CD4-positive, alpha-beta memory T cell (primary cell): ENCODE measurements at regions not wholly inside any gene's neighbourhood (a gene's known extent, or its start where the extent isn't known, plus 50 kb on each side); places are given as distances from the start of the nearest gene placed in this dataset.

Experiments
- CTCF ChIA-PET: fragments of 350-600 bp; sonication (Branson Sonifier 250); formaldehyde crosslinking; loops from one replicate; lab custom pipeline; 2021; ENCODE audit warnings: inconsistent platforms; ENCODE audit not compliant: partially characterized antibody; lab: Charles Lee
- POLR2A ChIA-PET: fragments of 350-600 bp; sonication (Branson Sonifier 250); formaldehyde crosslinking; loops from one replicate; lab custom pipeline; 2021; ENCODE audit not compliant: partially characterized antibody; lab: Charles Lee
- DNase-seq, 5 donors: peaks; one replicate each; pipeline versions ENCODE4 v3.0.0 to v3.0.0-alpha.2; 2020 to 2022; ENCODE audit warnings: mixed read lengths in 1 of 5
- H3K27ac ChIP-seq: one replicate; pipeline ENCODE4 v1.7.0; 2013; ENCODE audit warnings: low read depth, low read length
- H3K27me3 ChIP-seq: 2 replicates; pipeline ENCODE4 v1.7.0; 2013; ENCODE audit warnings: mild to moderate bottlenecking, low read length, moderate library complexity; ENCODE audit not compliant: insufficient read depth
- H3K36me3 ChIP-seq: 2 replicates; pipeline ENCODE4 v1.7.0; 2013; ENCODE audit warnings: mild to moderate bottlenecking, low read length, moderate library complexity; ENCODE audit not compliant: insufficient read depth
- H3K4me1 ChIP-seq: 2 replicates; pipeline ENCODE4 v1.7.0; 2013; ENCODE audit warnings: mild to moderate bottlenecking, low read length, moderate library complexity; ENCODE audit not compliant: insufficient read depth
- H3K4me3 ChIP-seq, 2 donors: one replicate each; pipeline ENCODE4 v1.7.0; 2013; ENCODE audit warnings: low read length in 2 of 2, mild to moderate bottlenecking in 1 of 2
- H3K9me3 ChIP-seq, 2 donors: one replicate each; pipeline ENCODE4 v1.7.0; 2013; ENCODE audit warnings: low read length in 2 of 2, control low read depth in 1 of 2; ENCODE audit not compliant: control insufficient read depth in 1 of 2
- H3K27ac Mint-ChIP-seq, 7 donors: one replicate each; pipeline ENCODE4 v1.8.0; 2020 to 2021; ENCODE audit warnings: mixed read lengths in 7 of 7, mild to moderate bottlenecking in 6 of 7, inconsistent platforms in 3 of 7, moderate library complexity in 3 of 7
- H3K27me3 Mint-ChIP-seq, 2 donors: one replicate each; pipeline ENCODE4 v1.8.0; 2020 to 2021; ENCODE audit warnings: mixed read lengths in 2 of 2
- H3K36me3 Mint-ChIP-seq, 2 donors: one replicate each; pipeline ENCODE4 v1.8.0; 2020 to 2021; ENCODE audit warnings: mixed read lengths in 2 of 2, inconsistent platforms in 1 of 2, mild to moderate bottlenecking in 1 of 2
- H3K4me1 Mint-ChIP-seq, 4 donors: one replicate each; pipeline ENCODE4 v1.8.0; 2020 to 2021; ENCODE audit warnings: mixed read lengths in 4 of 4, mild to moderate bottlenecking in 1 of 4
- H3K4me3 Mint-ChIP-seq, 8 donors: one replicate each; pipeline ENCODE4 v1.8.0; 2020 to 2021; ENCODE audit warnings: mixed read lengths in 8 of 8, mild to moderate bottlenecking in 7 of 8, moderate library complexity in 6 of 8, inconsistent platforms in 3 of 8
- H3K9me3 Mint-ChIP-seq, 8 donors: one replicate each; pipeline ENCODE4 v1.8.0; 2020 to 2021; ENCODE audit warnings: mixed read lengths in 8 of 8, mild to moderate bottlenecking in 5 of 8, inconsistent platforms in 3 of 8, moderate library complexity in 1 of 8
- intact Hi-C: fragments of 100-400 bp; cut with micrococcal nuclease; formaldehyde crosslinking; loops from one replicate; pipeline ENCODE4 v1.15.1; 2023

GRCh38 chr7:45511721-45512597 lies 62.2 kb upstream of the ADCY1 start:
- Histone ChIP-seq H3K4me1 (no peaks in the 10 kb centered on the region), H3K36me3 (no peaks in the 10 kb centered on the region), H3K9me3 (no peaks in the 10 kb centered on the region), H3K27ac (no peak overlapping the region), H3K27me3 (no peaks in the 10 kb centered on the region), H3K4me3 (no peak overlapping the region)
- H3K4me1 Mint-ChIP-seq: no peaks in the 10 kb centered on the region
- ChIA-PET POLR2A (no interaction called here), CTCF (no interaction called here)
- H3K36me3 Mint-ChIP-seq: peaks cover 0 to 6% of the 10 kb centered on the region in 2 donors
- no peak for DNase-seq
- H3K27me3 Mint-ChIP-seq: peaks cover 0 to 8% of the 10 kb centered on the region in 2 donors
- intact Hi-C loops: no loop called here
- no peak overlapping the region for H3K27ac Mint-ChIP-seq
- peaks cover 0 to 28% (median 14%) of the 10 kb centered on the region in 8 donors for H3K9me3 Mint-ChIP-seq
- no peak overlapping the region for H3K4me3 Mint-ChIP-seq

GRCh38 chr7:45514944-45515343 lies 59.2 kb upstream of the ADCY1 start:
- Histone ChIP-seq H3K27me3 (no peaks in the 10 kb centered on the region), H3K4me3 (no peak overlapping the region), H3K9me3 (no peaks in the 10 kb centered on the region), H3K27ac (no peak overlapping the region), H3K36me3 (no peaks in the 10 kb centered on the region), H3K4me1 (no peaks in the 10 kb centered on the region)
- Mint-ChIP-seq H3K27ac (no peak overlapping the region), H3K36me3 (no peaks in the 10 kb centered on the region), H3K9me3 (peaks cover 0 to 29% (median 16%) of the 10 kb centered on the region in 8 donors), H3K4me1 (no peaks in the 10 kb centered on the region), H3K4me3 (no peak overlapping the region), H3K27me3 (peaks cover 4 to 8% of the 10 kb centered on the region in 2 donors)
- intact Hi-C loops: no loop called here
- CTCF ChIA-PET: no interaction called here
- POLR2A ChIA-PET: no interaction called here
- no peak for DNase-seq

GRCh38 chr7:45515346-45515745 lies 58.8 kb upstream of the ADCY1 start:
- H3K9me3 Mint-ChIP-seq: peaks cover 0 to 29% (median 16%) of the 10 kb centered on the region in 8 donors

More at GRCh38 chr7:45515346-45515745, 58.8 kb upstream of the ADCY1 start:
- no peak for DNase-seq
- intact Hi-C loops: no loop called here
- no peaks in the 10 kb centered on the region for H3K36me3 ChIP-seq
- Mint-ChIP-seq H3K27ac (no peak overlapping the region), H3K4me1 (no peaks in the 10 kb centered on the region), H3K27me3 (peaks cover 4 to 8% of the 10 kb centered on the region in 2 donors), H3K36me3 (no peaks in the 10 kb centered on the region), H3K4me3 (no peak overlapping the region)
- H3K27me3 ChIP-seq: no peaks in the 10 kb centered on the region
- H3K4me3 ChIP-seq: no peak overlapping the region
- POLR2A ChIA-PET: no interaction called here
- no peak overlapping the region for H3K27ac ChIP-seq
- CTCF ChIA-PET: no interaction called here
- no peaks in the 10 kb centered on the region for H3K9me3 ChIP-seq
- no peaks in the 10 kb centered on the region for H3K4me1 ChIP-seq
